GM19438 (cell line): ENCODE measurements at regions not wholly inside any gene's neighbourhood (a gene's known extent, or its start where the extent isn't known, plus 50 kb on each side); places are given as distances from the start of the nearest gene placed in this dataset.

Experiments
- ATAC-seq: cut with Tn5 transposase; IDR thresholded peaks from one replicate; pipeline ENCODE4 v1.9.1; 2021; ENCODE audit warnings: low read depth; ENCODE audit not compliant: unreplicated experiment

- ATAC-seq = no peak
Measured at GRCh38 chr20:11063444-11063843, 389.6 kb upstream of the JAG1 start.

- ATAC-seq = no peak
Measured at GRCh38 chr20:11064946-11065345, 391.1 kb upstream of the JAG1 start.

GRCh38 chr20:11067359-11067758 lies 393.6 kb upstream of the JAG1 start:
- no peak for ATAC-seq

- no peak for ATAC-seq
Measured at GRCh38 chr20:11072982-11073381, 399.2 kb upstream of the JAG1 start.

- ATAC-seq = no peak
Measured at GRCh38 chr20:11076434-11077105, 402.8 kb upstream of the JAG1 start.

GRCh38 chr20:11077226-11077625 lies 403.4 kb upstream of the JAG1 start:
- ATAC-seq = no peak

GRCh38 chr20:11080010-11080409 lies 406.2 kb upstream of the JAG1 start:
- no peak for ATAC-seq

GRCh38 chr20:11080781-11081377 lies 407.1 kb upstream of the JAG1 start:
- no peak for ATAC-seq

GRCh38 chr20:11083841-11084240 lies 410.0 kb upstream of the JAG1 start:
- no peak for ATAC-seq

- no peak for ATAC-seq
Measured at GRCh38 chr20:11084508-11084907, 410.7 kb upstream of the JAG1 start.

- ATAC-seq = no peak
Measured at GRCh38 chr20:11086970-11087369, 413.2 kb upstream of the JAG1 start.

GRCh38 chr20:11090751-11091150 lies 417.0 kb upstream of the JAG1 start:
- no peak for ATAC-seq

GRCh38 chr20:11091511-11091910 lies 417.7 kb upstream of the JAG1 start:
- no peak for ATAC-seq

GRCh38 chr20:11092151-11092550 lies 418.4 kb upstream of the JAG1 start:
- ATAC-seq = no peak

- ATAC-seq = no peak
Measured at GRCh38 chr20:11094196-11094595, 420.4 kb upstream of the JAG1 start.

- no peak for ATAC-seq
Measured at GRCh38 chr20:11094711-11095110, 420.9 kb upstream of the JAG1 start.

- no peak for ATAC-seq
Measured at GRCh38 chr20:11098888-11099287, 425.1 kb upstream of the JAG1 start.

GRCh38 chr20:11101243-11101642 lies 427.4 kb upstream of the JAG1 start:
- no peak for ATAC-seq

GRCh38 chr20:11101696-11102095 lies 427.9 kb upstream of the JAG1 start:
- no peak for ATAC-seq

GRCh38 chr20:11103866-11104265 lies 430.1 kb upstream of the JAG1 start:
- ATAC-seq = no peak

- no peak for ATAC-seq
Measured at GRCh38 chr20:11108102-11108810, 434.5 kb upstream of the JAG1 start.

- ATAC-seq = no peak
Measured at GRCh38 chr20:11110535-11110934, 436.7 kb upstream of the JAG1 start.
